GM18505 (cell line): ENCODE measurements at regions not wholly inside any gene's neighbourhood (a gene's known extent, or its start where the extent isn't known, plus 50 kb on each side); places are given as distances from the start of the nearest gene placed in this dataset.

Experiments used
- ATAC-seq: cut with Tn5 transposase; IDR thresholded peaks from one replicate; pipeline ENCODE4 v1.9.1; 2021; ENCODE audit not compliant: unreplicated experiment
- POLR2A ChIP-seq: IDR thresholded peaks from 4 replicates; pipeline ENCODE4 v1.6.1; 2011; ENCODE audit warnings: borderline replicate concordance; ENCODE audit not compliant: insufficient read depth, insufficient read length; ENCODE audit errors: extremely low read depth

GRCh38 chr5:8740595-8740994 lies 805.3 kb downstream of the SEMA5A start:
- no peak for TF ChIP-seq POLR2A
- no peak for ATAC-seq

DNA sequence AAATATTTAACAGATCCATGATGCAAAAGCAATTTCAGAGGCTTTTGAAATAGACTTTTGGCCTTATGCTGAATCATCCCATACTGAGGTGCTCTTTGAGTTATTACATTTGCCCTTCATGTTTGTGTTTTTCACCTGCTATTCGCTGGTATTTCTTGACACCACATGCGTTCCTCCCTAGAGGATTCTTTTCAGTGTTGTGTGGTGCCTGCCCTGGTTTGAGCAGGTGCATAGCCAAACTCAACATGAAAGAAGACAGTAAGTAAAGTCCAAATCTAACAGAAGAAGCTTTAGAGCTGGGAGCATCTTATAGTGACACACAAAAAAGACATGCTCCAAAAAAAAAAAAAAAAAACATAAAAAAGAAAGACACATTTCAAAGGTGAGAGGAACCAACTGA lies 796.3 kb downstream of the SEMA5A start:
- no peak for ATAC-seq
- no peak for TF ChIP-seq POLR2A

DNA sequence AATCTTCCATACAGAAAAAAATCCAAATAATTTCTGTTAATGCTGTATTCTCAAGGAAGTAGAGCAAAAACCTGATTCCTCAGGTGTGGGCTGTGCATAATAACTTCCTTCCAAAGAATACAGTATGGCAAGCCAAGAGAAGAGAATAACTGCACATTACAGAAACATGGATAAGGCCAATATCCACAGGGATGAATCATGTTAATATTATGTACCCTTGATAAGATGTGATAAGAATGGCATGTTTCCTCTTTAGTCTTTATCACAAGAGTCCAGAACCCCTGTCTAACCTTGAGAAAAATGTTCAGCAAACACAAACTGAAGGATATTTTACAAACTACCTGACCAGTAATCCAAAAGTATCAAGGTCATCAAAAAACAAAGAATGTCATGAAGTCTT lies 795.8 kb downstream of the SEMA5A start:
- ATAC-seq = no peak

GRCh38 chr5:8751971-8752370 lies 793.9 kb downstream of the SEMA5A start:
- no peak for TF ChIP-seq POLR2A
- ATAC-seq = no peak

More for the DNA sequence above, 795.8 kb downstream of the SEMA5A start:
- TF ChIP-seq POLR2A = no peak

GRCh38 chr5:8752595-8752994 lies 793.3 kb downstream of the SEMA5A start:
- ATAC-seq = no peak
- no peak for TF ChIP-seq POLR2A

DNA sequence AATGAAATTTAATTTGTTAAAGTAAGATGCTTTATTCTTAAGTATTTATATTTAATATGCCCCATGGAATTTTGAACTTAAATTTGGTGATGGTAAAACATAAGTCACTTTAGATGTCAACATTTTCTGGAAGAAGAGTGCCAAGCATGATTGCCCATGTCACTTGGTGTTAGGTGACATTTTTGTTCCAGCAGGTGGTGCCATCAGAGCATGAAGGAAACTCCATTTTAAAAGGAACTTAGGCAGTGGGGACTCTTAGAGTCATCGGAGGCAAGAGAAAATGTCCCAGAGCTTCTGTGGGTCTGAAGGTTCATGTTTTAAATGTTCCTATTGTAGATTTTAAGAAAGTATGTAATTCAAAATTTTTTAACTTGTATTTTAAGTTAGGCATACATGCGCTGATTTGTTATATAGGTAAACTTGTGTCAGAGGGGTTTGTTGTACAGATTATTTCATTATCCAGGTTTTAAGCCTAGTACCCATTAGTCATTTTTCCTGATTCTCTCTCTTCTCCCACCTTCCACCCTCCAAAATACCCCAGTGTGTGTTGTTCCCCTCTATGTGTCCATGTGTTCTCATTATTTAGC lies 789.3 kb downstream of the SEMA5A start:
- TF ChIP-seq POLR2A = no peak
- ATAC-seq = no peak

- TF ChIP-seq POLR2A = no peak
- ATAC-seq = no peak
These were observed 780.0 kb downstream of the SEMA5A start for GRCh38 chr5:8765886-8766285.

DNA sequence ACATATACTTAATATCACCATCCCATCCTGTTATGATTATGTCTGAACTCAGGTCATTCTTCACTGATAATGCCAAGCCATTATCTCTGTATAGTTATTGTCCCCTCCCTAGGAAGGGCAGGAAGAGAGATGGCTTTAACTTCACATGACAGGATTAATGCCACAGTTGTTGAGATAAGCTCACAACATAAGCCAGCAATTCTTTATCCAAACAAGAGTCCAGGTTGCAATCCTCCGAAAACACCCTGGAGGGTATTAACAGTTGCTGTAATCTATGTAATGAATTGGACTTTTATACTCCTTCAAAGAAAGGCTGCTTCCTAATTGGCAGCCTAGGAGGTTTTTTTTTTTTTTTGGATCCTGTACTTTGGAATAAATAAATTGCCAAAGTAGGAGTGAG lies 779.4 kb downstream of the SEMA5A start:
- no peak for ATAC-seq
- no peak for TF ChIP-seq POLR2A

GRCh38 chr5:8767111-8767510 lies 778.8 kb downstream of the SEMA5A start:
- no peak for ATAC-seq

DNA sequence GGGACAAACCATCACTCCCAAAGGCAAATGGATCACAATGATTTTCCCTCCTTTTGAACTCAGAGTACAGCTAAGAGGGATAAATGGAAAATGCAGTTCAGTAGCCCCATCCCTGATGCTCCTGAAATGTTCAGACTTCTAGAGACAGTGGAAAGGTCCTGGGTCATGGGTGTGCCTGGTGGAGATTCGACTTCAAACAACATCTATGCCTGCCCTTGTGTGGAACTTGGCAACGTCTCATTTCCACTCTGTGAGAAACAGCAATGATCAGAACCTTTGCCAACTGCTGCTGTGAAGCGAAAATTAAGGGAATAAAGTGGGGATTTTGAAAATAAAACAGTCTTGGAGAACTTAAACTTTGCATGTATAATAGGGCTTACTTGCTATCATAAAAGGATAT lies 778.1 kb downstream of the SEMA5A start:
- no peak for ATAC-seq
- no peak for TF ChIP-seq POLR2A

More at GRCh38 chr5:8767111-8767510, 778.8 kb downstream of the SEMA5A start:
- no peak for TF ChIP-seq POLR2A

DNA sequence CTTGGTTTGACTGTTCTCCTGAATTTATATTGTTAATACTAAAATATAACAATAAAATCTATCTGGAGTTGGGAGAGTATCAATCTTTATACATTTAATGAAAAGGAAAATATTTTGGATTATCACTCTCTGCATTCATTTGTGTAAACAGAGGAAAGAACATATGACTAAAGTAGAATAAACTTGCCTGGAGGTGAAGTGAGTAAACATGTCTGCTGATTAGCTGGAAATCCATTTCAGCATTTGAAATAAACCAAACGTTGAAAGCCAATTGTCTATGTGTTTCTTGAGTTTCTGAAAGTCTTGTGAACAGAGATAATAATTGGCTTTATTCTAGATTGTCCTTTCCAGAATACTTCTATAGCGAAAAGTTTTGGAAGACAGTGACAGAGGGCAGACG lies 776.2 kb downstream of the SEMA5A start:
- no peak for ATAC-seq
- no peak for TF ChIP-seq POLR2A

- ATAC-seq = no peak
- TF ChIP-seq POLR2A = no peak
These were observed 775.4 kb downstream of the SEMA5A start for GRCh38 chr5:8770431-8770830.

GRCh38 chr5:8773046-8773615 lies 772.7 kb downstream of the SEMA5A start:
- no peak for TF ChIP-seq POLR2A
- ATAC-seq = no peak

- no peak for TF ChIP-seq POLR2A
- no peak for ATAC-seq
These were observed 761.2 kb downstream of the SEMA5A start for GRCh38 chr5:8784692-8785091.

DNA sequence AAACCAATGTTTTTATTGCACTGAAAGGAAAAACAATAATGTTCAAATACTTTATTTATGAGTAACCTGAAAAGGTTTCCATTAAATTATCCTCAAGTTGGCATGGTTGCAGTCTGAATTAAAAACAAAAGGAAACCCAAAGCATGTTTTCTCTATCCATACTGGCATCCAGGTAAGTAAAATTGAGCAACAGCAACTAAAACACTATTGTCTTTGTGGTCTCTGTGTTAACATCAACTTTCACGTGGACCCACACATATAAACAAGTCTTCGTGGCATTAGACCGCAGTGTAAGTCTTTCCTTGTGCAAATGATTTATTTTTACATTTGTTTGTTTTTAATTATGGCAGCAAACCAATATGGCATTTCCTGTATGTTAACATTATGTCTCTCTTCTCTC lies 757.6 kb downstream of the SEMA5A start:
- TF ChIP-seq POLR2A = no peak
- no peak for ATAC-seq

DNA sequence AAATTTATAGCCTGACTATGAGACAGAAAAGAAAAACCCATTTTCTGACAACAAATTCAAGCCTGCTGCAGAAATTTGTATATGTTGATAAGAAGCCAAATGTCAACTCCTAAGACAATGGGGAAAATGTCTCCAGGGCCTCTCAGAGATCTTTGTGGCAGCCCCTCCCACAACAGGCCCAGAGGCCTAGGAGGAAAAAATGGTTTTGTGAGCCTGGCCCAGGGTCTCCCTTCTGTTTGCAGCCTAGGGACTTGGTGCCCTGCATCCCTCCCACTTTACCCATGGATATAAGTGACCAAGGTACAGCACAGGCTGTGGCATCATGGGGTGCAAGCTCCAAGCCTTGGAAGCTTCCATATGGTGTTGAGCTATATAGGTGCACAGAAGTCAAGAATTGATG lies 740.2 kb downstream of the SEMA5A start:
- no peak for ATAC-seq
- TF ChIP-seq POLR2A = no peak

DNA sequence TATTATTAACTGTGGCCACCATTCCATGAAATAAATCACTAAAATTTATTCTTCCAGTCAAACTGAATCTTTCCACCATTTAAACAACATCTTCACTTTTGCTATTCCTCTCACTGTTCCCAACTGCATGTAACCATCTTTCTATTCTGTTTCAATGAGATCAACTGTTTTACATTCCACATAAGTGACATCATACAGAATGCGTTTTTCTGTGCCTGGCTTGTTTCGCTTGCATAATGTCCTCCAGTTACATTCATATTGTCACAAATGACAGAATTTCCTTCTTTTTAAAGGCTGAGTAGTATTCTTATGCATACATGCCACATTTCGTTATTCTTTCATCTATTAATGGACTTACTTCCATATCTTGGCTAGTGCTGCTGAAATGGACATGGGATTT lies 738.2 kb downstream of the SEMA5A start:
- TF ChIP-seq POLR2A = no peak
- ATAC-seq = no peak
